Endothelial cell of umbilical vein (primary cell): ENCODE measurements at regions not wholly inside any gene's neighbourhood (a gene's known extent, or its start where the extent isn't known, plus 50 kb on each side); places are given as distances from the start of the nearest gene placed in this dataset.
"Not testable (repeated sequence)": the region's sequence is repeated elsewhere in the genome, so short reads cannot be mapped to it uniquely, and the experiment has no call there.

Experiments used
- BruUV-seq: library from RNA; stranded (reverse); fragments of 400-500 nt; replicated peaks from 2 replicates; lab custom pipeline; 2021; lab: Mats Ljungman, UMichigan
- CTCF ChIA-PET: fragments of 300-600, 350-600 bp; sonication (Branson Sonifier 250); formaldehyde crosslinking; loops from one replicate; lab custom pipeline; 2021; ENCODE audit warnings: antibody characterized with exemption, inconsistent platforms; lab: Charles Lee
- POLR2A ChIA-PET: fragments of 300-600, 350-600 bp; sonication (Branson Sonifier 250); formaldehyde crosslinking; loops from one replicate; lab custom pipeline; 2021; ENCODE audit warnings: antibody characterized with exemption, inconsistent platforms; lab: Charles Lee
- DNase-seq: peaks from one replicate; pipeline ENCODE4 v3.0.0-alpha.2; 2011; ENCODE audit warnings: low read depth, low spot score
- FAIRE-seq: peaks from 2 replicates; lab custom pipeline; 2011; peaks lifted over from hg19 to GRCh38; lab: Jason Lieb, UNC
- H2AFZ ChIP-seq: 2 replicates; pipeline ENCODE4 v1.6.0; 2012; ENCODE audit warnings: low read depth, low read length, control low read depth, inconsistent platforms
- H3K27ac ChIP-seq: 2 replicates; pipeline ENCODE4 v1.5.1; 2011; ENCODE audit warnings: low read depth, mild to moderate bottlenecking, control low read depth, low read length, moderate library complexity; ENCODE audit not compliant: insufficient read depth
- H3K27me3 ChIP-seq, 2 experiments: 2 replicates each; pipeline versions ENCODE4 v1.6.0 to v1.6.1; 2011; ENCODE audit warnings: low read length in 2 of 2, mixed read lengths in 1 of 2; ENCODE audit not compliant: control insufficient read depth in 2 of 2, insufficient read depth in 2 of 2
- H3K36me3 ChIP-seq, 2 experiments: 2 replicates in 1 of 2; 3 replicates in 1 of 2; pipeline ENCODE4 v1.5.1; 2011; ENCODE audit warnings: low read length in 2 of 2, mild to moderate bottlenecking in 1 of 2, moderate library complexity in 1 of 2; ENCODE audit not compliant: control insufficient read depth in 2 of 2, insufficient read depth in 2 of 2; ENCODE audit errors: extremely low read depth in 1 of 2
- H3K4me1 ChIP-seq: 3 replicates; pipeline ENCODE4 v1.5.1; 2011; ENCODE audit warnings: mild to moderate bottlenecking, low read length; ENCODE audit not compliant: control insufficient read depth, insufficient read depth; ENCODE audit errors: extremely low read depth
- H3K4me2 ChIP-seq: 2 replicates; pipeline ENCODE4 v1.6.1; 2011; ENCODE audit warnings: low read length, control low read depth, mixed read lengths; ENCODE audit not compliant: insufficient read depth
- H3K4me3 ChIP-seq, 3 experiments: fragments of 200-600 bp in 1 of 3; sonication (generic), shearing (Covaris generic) in 1 of 3; replicated peaks in 1 of 3; 2 replicates each; pipeline ENCODE4 v1.5.1; 2011 to 2016; ENCODE audit warnings: control low read depth in 3 of 3, low read length in 3 of 3, mild to moderate bottlenecking in 2 of 3, inconsistent platforms in 1 of 3, low read depth in 1 of 3, moderate library complexity in 1 of 3; ENCODE audit not compliant: insufficient read depth in 1 of 3
- H3K79me2 ChIP-seq: 2 replicates; pipeline ENCODE4 v1.6.0; 2012; ENCODE audit warnings: low read length, inconsistent platforms; ENCODE audit not compliant: control insufficient read depth, insufficient read depth
- H3K9ac ChIP-seq: replicated peaks from 2 replicates; pipeline ENCODE3; 2011; ENCODE audit warnings: low read length, control low read depth; ENCODE audit not compliant: insufficient read depth; ENCODE audit errors: extremely low read depth
- H3K9me1 ChIP-seq: replicated peaks from 3 replicates; pipeline ENCODE4 v1.6.0; 2011; ENCODE audit warnings: mild to moderate bottlenecking, low read length; ENCODE audit not compliant: control insufficient read depth, insufficient read depth; ENCODE audit errors: extremely low read depth
- H3K9me3 ChIP-seq: replicated peaks from 2 replicates; pipeline ENCODE4 v1.5.1; 2012; ENCODE audit warnings: low read length, inconsistent platforms; ENCODE audit not compliant: control insufficient read depth, insufficient read depth
- H4K20me1 ChIP-seq: replicated peaks from 2 replicates; pipeline ENCODE3; 2011; ENCODE audit warnings: mild to moderate bottlenecking, low read length; ENCODE audit not compliant: control insufficient read depth, insufficient read depth; ENCODE audit errors: extremely low read depth
- CTCF ChIP-seq, 2 donors: IDR thresholded peaks; 1 replicate in 1 of 2; 2 replicates in 1 of 2; pipeline ENCODE4 v1.5.1; 2011; ENCODE audit warnings: low read length in 2 of 2, mild to moderate bottlenecking in 2 of 2, moderate library complexity in 2 of 2, control low read depth in 1 of 2, inconsistent platforms in 1 of 2, low read depth in 1 of 2; ENCODE audit not compliant: insufficient read depth in 1 of 2; ENCODE audit errors: extremely low read depth in 1 of 2
- EZH2 ChIP-seq: IDR thresholded peaks from 2 replicates; pipeline ENCODE4 v1.6.1; 2012; ENCODE audit warnings: borderline replicate concordance, low read depth, mild to moderate bottlenecking, moderate library complexity, low read length, inconsistent platforms; ENCODE audit not compliant: severe bottlenecking
- FOS ChIP-seq: IDR thresholded peaks from 2 replicates; pipeline ENCODE4 v1.6.1; 2011; ENCODE audit warnings: mild to moderate bottlenecking, low read length, moderate library complexity, borderline replicate concordance; ENCODE audit not compliant: insufficient read depth
- GATA2 ChIP-seq: IDR thresholded peaks from 2 replicates; pipeline ENCODE4 v1.7.0; 2011; ENCODE audit warnings: low read depth, mild to moderate bottlenecking, moderate library complexity, mixed read lengths, low read length; ENCODE audit not compliant: insufficient read length, insufficient read depth
- JUN ChIP-seq: IDR thresholded peaks from 2 replicates; pipeline ENCODE4 v1.6.1; 2011; ENCODE audit warnings: borderline replicate concordance, low read depth; ENCODE audit not compliant: insufficient read length, insufficient read depth
- MAX ChIP-seq: IDR thresholded peaks from 2 replicates; pipeline ENCODE4 v1.6.1; 2011; ENCODE audit not compliant: insufficient read depth, insufficient read length
- MYC ChIP-seq: IDR thresholded peaks from one replicate; pipeline ENCODE4 v1.6.1; 2011; ENCODE audit warnings: mild to moderate bottlenecking, low read depth, low read length
- POLR2A ChIP-seq: IDR thresholded peaks from 2 replicates; pipeline ENCODE4 v1.6.1; 2012; ENCODE audit warnings: low read depth, mild to moderate bottlenecking, control low read depth, low read length
- POLR2AphosphoS5 ChIP-seq: IDR thresholded peaks from 2 replicates; pipeline ENCODE4 v1.6.1; 2012; ENCODE audit warnings: low read depth, mild to moderate bottlenecking, control low read depth, low read length, moderate library complexity; ENCODE audit not compliant: insufficient read depth
- dilution Hi-C: fragments of 300-500 bp; cut with MboI; formaldehyde crosslinking; loops from one replicate; pipeline ENCODE4 v1.15.0; 2019; ENCODE audit warnings: low sequenced_read_pairs; ENCODE audit not compliant: extremely low pct_ligation_motif_present
- intact Hi-C: fragments of 100-400 bp; cut with micrococcal nuclease; formaldehyde crosslinking; loops from one replicate; pipeline ENCODE4 v1.10.0; 2022

DNA sequence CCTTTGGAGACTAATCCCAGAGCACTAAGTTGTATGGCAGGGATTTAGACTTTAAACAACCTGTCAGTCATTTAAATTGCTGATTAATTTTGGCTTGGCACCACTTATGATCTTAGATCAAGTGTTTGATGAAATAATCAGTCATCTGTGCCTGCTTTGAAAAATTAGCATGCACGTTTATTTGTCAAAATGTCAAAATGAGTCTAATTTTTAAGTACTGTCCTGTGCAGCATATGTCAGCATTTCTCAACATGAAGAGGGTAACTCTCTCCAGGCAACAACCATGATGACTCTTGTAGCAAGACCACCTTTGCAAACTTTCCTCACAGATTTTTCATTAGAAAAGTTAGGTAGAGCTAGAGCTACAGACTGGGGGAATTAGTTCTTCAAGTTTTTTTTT lies 155.7 kb upstream of the GJE1 start:
- no peaks in the 10 kb centered on the region for H3K79me2 ChIP-seq
- intact Hi-C loops (no loop called here), dilution Hi-C loops (no loop called here)
- POLR2A ChIA-PET, result no interaction called here
- DNase-seq, result no peak
- H3K27ac ChIP-seq, result no peak overlapping the region
- CTCF ChIA-PET, result no interaction called here
- H2AFZ ChIP-seq, result no peak overlapping the region
- TF ChIP-seq GATA2, result no peak
- TF ChIP-seq MAX, result no peak
- TF ChIP-seq MYC, result no peak
- no peak for TF ChIP-seq POLR2AphosphoS5
- no peak for TF ChIP-seq FOS
- TF ChIP-seq CTCF (IDR thresholded peaks at IDR 0.05; ENCODE audit: extremely low read depth in 1 of 2, insufficient read depth in 1 of 2, low read depth in 1 of 2, low read length in 2 of 2), result no peak
- no peak for TF ChIP-seq JUN
- no peak for TF ChIP-seq POLR2A
- TF ChIP-seq EZH2, result no peak
- no peak overlapping the region for H3K9ac ChIP-seq
- no TSS peak for BruUV-seq
- H3K9me3 ChIP-seq, result no peaks in the 10 kb centered on the region
- H3K4me3 ChIP-seq, result no peak overlapping the region
- no peaks in the 10 kb centered on the region for H3K4me1 ChIP-seq
- H3K4me2 ChIP-seq, result no peak overlapping the region
- H3K27me3 ChIP-seq, result no peaks in the 10 kb centered on the region
- H4K20me1 ChIP-seq, result no peaks in the 10 kb centered on the region
- FAIRE-seq, result no peak
- no peaks in the 10 kb centered on the region for H3K36me3 ChIP-seq
- H3K9me1 ChIP-seq, result no peaks in the 10 kb centered on the region

- BruUV-seq, H3K4me1 ChIP-seq, FAIRE-seq, H3K27ac ChIP-seq, intact Hi-C loops, H3K9me3 ChIP-seq, H4K20me1 ChIP-seq, dilution Hi-C loops, H3K4me2 ChIP-seq, H3K9me1 ChIP-seq, H3K9ac ChIP-seq, POLR2A ChIA-PET, DNase-seq, H3K4me3 ChIP-seq, CTCF ChIA-PET, H3K36me3 ChIP-seq, H3K79me2 ChIP-seq, H2AFZ ChIP-seq, H3K27me3 ChIP-seq: not testable (repeated sequence)
Measured at GRCh38 chr6:141969768-141970415, 162.8 kb upstream of the GJE1 start.
